Endothelial cell of umbilical vein (primary cell): ENCODE measurements at regions not wholly inside any gene's neighbourhood (a gene's known extent, or its start where the extent isn't known, plus 50 kb on each side); places are given as distances from the start of the nearest gene placed in this dataset.

Experiments used
- BruUV-seq: library from RNA; stranded (reverse); fragments of 400-500 nt; replicated peaks from 2 replicates; lab custom pipeline; 2021; lab: Mats Ljungman, UMichigan
- CTCF ChIA-PET: fragments of 300-600, 350-600 bp; sonication (Branson Sonifier 250); formaldehyde crosslinking; loops from one replicate; lab custom pipeline; 2021; ENCODE audit warnings: antibody characterized with exemption, inconsistent platforms; lab: Charles Lee
- POLR2A ChIA-PET: fragments of 300-600, 350-600 bp; sonication (Branson Sonifier 250); formaldehyde crosslinking; loops from one replicate; lab custom pipeline; 2021; ENCODE audit warnings: antibody characterized with exemption, inconsistent platforms; lab: Charles Lee
- DNase-seq: peaks from one replicate; pipeline ENCODE4 v3.0.0-alpha.2; 2011; ENCODE audit warnings: low read depth, low spot score
- FAIRE-seq: peaks from 2 replicates; lab custom pipeline; 2011; peaks lifted over from hg19 to GRCh38; lab: Jason Lieb, UNC
- H2AFZ ChIP-seq: 2 replicates; pipeline ENCODE4 v1.6.0; 2012; ENCODE audit warnings: low read depth, low read length, control low read depth, inconsistent platforms
- H3K27ac ChIP-seq: 2 replicates; pipeline ENCODE4 v1.5.1; 2011; ENCODE audit warnings: low read depth, mild to moderate bottlenecking, control low read depth, low read length, moderate library complexity; ENCODE audit not compliant: insufficient read depth
- H3K27me3 ChIP-seq, 2 experiments: 2 replicates each; pipeline versions ENCODE4 v1.6.0 to v1.6.1; 2011; ENCODE audit warnings: low read length in 2 of 2, mixed read lengths in 1 of 2; ENCODE audit not compliant: control insufficient read depth in 2 of 2, insufficient read depth in 2 of 2
- H3K36me3 ChIP-seq, 2 experiments: 2 replicates in 1 of 2; 3 replicates in 1 of 2; pipeline ENCODE4 v1.5.1; 2011; ENCODE audit warnings: low read length in 2 of 2, mild to moderate bottlenecking in 1 of 2, moderate library complexity in 1 of 2; ENCODE audit not compliant: control insufficient read depth in 2 of 2, insufficient read depth in 2 of 2; ENCODE audit errors: extremely low read depth in 1 of 2
- H3K4me1 ChIP-seq: 3 replicates; pipeline ENCODE4 v1.5.1; 2011; ENCODE audit warnings: mild to moderate bottlenecking, low read length; ENCODE audit not compliant: control insufficient read depth, insufficient read depth; ENCODE audit errors: extremely low read depth
- H3K4me2 ChIP-seq: 2 replicates; pipeline ENCODE4 v1.6.1; 2011; ENCODE audit warnings: low read length, control low read depth, mixed read lengths; ENCODE audit not compliant: insufficient read depth
- H3K4me3 ChIP-seq, 3 experiments: fragments of 200-600 bp in 1 of 3; sonication (generic), shearing (Covaris generic) in 1 of 3; replicated peaks in 1 of 3; 2 replicates each; pipeline ENCODE4 v1.5.1; 2011 to 2016; ENCODE audit warnings: control low read depth in 3 of 3, low read length in 3 of 3, mild to moderate bottlenecking in 2 of 3, inconsistent platforms in 1 of 3, low read depth in 1 of 3, moderate library complexity in 1 of 3; ENCODE audit not compliant: insufficient read depth in 1 of 3
- H3K79me2 ChIP-seq: 2 replicates; pipeline ENCODE4 v1.6.0; 2012; ENCODE audit warnings: low read length, inconsistent platforms; ENCODE audit not compliant: control insufficient read depth, insufficient read depth
- H3K9ac ChIP-seq: replicated peaks from 2 replicates; pipeline ENCODE3; 2011; ENCODE audit warnings: low read length, control low read depth; ENCODE audit not compliant: insufficient read depth; ENCODE audit errors: extremely low read depth
- H3K9me1 ChIP-seq: replicated peaks from 3 replicates; pipeline ENCODE4 v1.6.0; 2011; ENCODE audit warnings: mild to moderate bottlenecking, low read length; ENCODE audit not compliant: control insufficient read depth, insufficient read depth; ENCODE audit errors: extremely low read depth
- H3K9me3 ChIP-seq: replicated peaks from 2 replicates; pipeline ENCODE4 v1.5.1; 2012; ENCODE audit warnings: low read length, inconsistent platforms; ENCODE audit not compliant: control insufficient read depth, insufficient read depth
- H4K20me1 ChIP-seq: replicated peaks from 2 replicates; pipeline ENCODE3; 2011; ENCODE audit warnings: mild to moderate bottlenecking, low read length; ENCODE audit not compliant: control insufficient read depth, insufficient read depth; ENCODE audit errors: extremely low read depth
- CTCF ChIP-seq, 2 donors: IDR thresholded peaks; 1 replicate in 1 of 2; 2 replicates in 1 of 2; pipeline ENCODE4 v1.5.1; 2011; ENCODE audit warnings: low read length in 2 of 2, mild to moderate bottlenecking in 2 of 2, moderate library complexity in 2 of 2, control low read depth in 1 of 2, inconsistent platforms in 1 of 2, low read depth in 1 of 2; ENCODE audit not compliant: insufficient read depth in 1 of 2; ENCODE audit errors: extremely low read depth in 1 of 2
- EZH2 ChIP-seq: IDR thresholded peaks from 2 replicates; pipeline ENCODE4 v1.6.1; 2012; ENCODE audit warnings: borderline replicate concordance, low read depth, mild to moderate bottlenecking, moderate library complexity, low read length, inconsistent platforms; ENCODE audit not compliant: severe bottlenecking
- GATA2 ChIP-seq: IDR thresholded peaks from 2 replicates; pipeline ENCODE4 v1.7.0; 2011; ENCODE audit warnings: low read depth, mild to moderate bottlenecking, moderate library complexity, mixed read lengths, low read length; ENCODE audit not compliant: insufficient read length, insufficient read depth
- JUN ChIP-seq: IDR thresholded peaks from 2 replicates; pipeline ENCODE4 v1.6.1; 2011; ENCODE audit warnings: borderline replicate concordance, low read depth; ENCODE audit not compliant: insufficient read length, insufficient read depth
- POLR2A ChIP-seq: IDR thresholded peaks from 2 replicates; pipeline ENCODE4 v1.6.1; 2012; ENCODE audit warnings: low read depth, mild to moderate bottlenecking, control low read depth, low read length
- POLR2AphosphoS5 ChIP-seq: IDR thresholded peaks from 2 replicates; pipeline ENCODE4 v1.6.1; 2012; ENCODE audit warnings: low read depth, mild to moderate bottlenecking, control low read depth, low read length, moderate library complexity; ENCODE audit not compliant: insufficient read depth
- dilution Hi-C: fragments of 300-500 bp; cut with MboI; formaldehyde crosslinking; loops from one replicate; pipeline ENCODE4 v1.15.0; 2019; ENCODE audit warnings: low sequenced_read_pairs; ENCODE audit not compliant: extremely low pct_ligation_motif_present
- intact Hi-C: fragments of 100-400 bp; cut with micrococcal nuclease; formaldehyde crosslinking; loops from one replicate; pipeline ENCODE4 v1.10.0; 2022

- BruUV-seq, result no TSS peak
- TF ChIP-seq GATA2 (no peak), JUN (no peak), POLR2AphosphoS5 (no peak), CTCF (IDR thresholded peaks at IDR 0.05; ENCODE audit: extremely low read depth in 1 of 2, insufficient read depth in 1 of 2, low read depth in 1 of 2, low read length in 2 of 2) (no peak)
- dilution Hi-C loops, result no loop called here
- peak overlapping the region; percentile 16 for H3K27ac ChIP-seq
- no peak overlapping the region for H3K4me3 ChIP-seq
- H3K9ac ChIP-seq, result no peak overlapping the region
- H3K4me1 ChIP-seq, result peaks cover 50% of the 10 kb centered on the region
- H2AFZ ChIP-seq, result peak overlapping the region; percentile 83
- H3K36me3 ChIP-seq, result no peaks in the 10 kb centered on the region
- peak; percentile 43 for DNase-seq
- CTCF ChIA-PET, result interaction anchor here (1.0 to 1.5 kb wide), 2 partner anchors 23 to 267 kb away, joined by 3 to 4 read pairs; no protein-coding TSS in a partner anchor
- H3K4me2 ChIP-seq, result no peak overlapping the region
- H4K20me1 ChIP-seq, result no peaks in the 10 kb centered on the region
- POLR2A ChIA-PET, result no interaction called here
- H3K9me1 ChIP-seq, result no peaks in the 10 kb centered on the region
- H3K9me3 ChIP-seq, result no peaks in the 10 kb centered on the region
- no peaks in the 10 kb centered on the region for H3K27me3 ChIP-seq
- no peaks in the 10 kb centered on the region for H3K79me2 ChIP-seq
- intact Hi-C loops, result loop anchor here (1.0 kb wide), 1 partner anchor 18 kb away; no protein-coding TSS in a partner anchor
- peak; percentile 53 for FAIRE-seq
Measured at GRCh38 chr1:232686346-232686745, 56.4 kb upstream of the SIPA1L2 start.

- H3K4me1 ChIP-seq, result peaks cover 50% of the 10 kb centered on the region
- ChIA-PET POLR2A (no interaction called here), CTCF (no interaction called here)
- H3K9ac ChIP-seq, result no peak overlapping the region
- FAIRE-seq (no peak), DNase-seq (no peak)
- no peaks in the 10 kb centered on the region for H4K20me1 ChIP-seq
- H2AFZ ChIP-seq, result no peak overlapping the region
- H3K9me1 ChIP-seq, result no peaks in the 10 kb centered on the region
- intact Hi-C loops, result no loop called here
- no peaks in the 10 kb centered on the region for H3K79me2 ChIP-seq
- no peaks in the 10 kb centered on the region for H3K9me3 ChIP-seq
- no peak overlapping the region for H3K27ac ChIP-seq
- no peak overlapping the region for H3K4me2 ChIP-seq
- dilution Hi-C loops, result no loop called here
- no peak for TF ChIP-seq JUN
- no peak for TF ChIP-seq EZH2
- no peak for TF ChIP-seq POLR2A
- TF ChIP-seq CTCF (IDR thresholded peaks at IDR 0.05; ENCODE audit: extremely low read depth in 1 of 2, insufficient read depth in 1 of 2, low read depth in 1 of 2, low read length in 2 of 2), result no peak
- no peaks in the 10 kb centered on the region for H3K36me3 ChIP-seq
- no peaks in the 10 kb centered on the region for H3K27me3 ChIP-seq
- no TSS peak for BruUV-seq
- no peak overlapping the region for H3K4me3 ChIP-seq
Measured at GRCh38 chr1:232687304-232687703, 57.4 kb upstream of the SIPA1L2 start.
